DMS153 (cell line): ENCODE measurements at regions not wholly inside any gene's neighbourhood (a gene's known extent, or its start where the extent isn't known, plus 50 kb on each side); places are given as distances from the start of the nearest gene placed in this dataset.

ENCODE experiments used
- DNase-seq: peaks from one replicate; lab custom pipeline; 2025; lab: John Stamatoyannopoulos, UW

DNA sequence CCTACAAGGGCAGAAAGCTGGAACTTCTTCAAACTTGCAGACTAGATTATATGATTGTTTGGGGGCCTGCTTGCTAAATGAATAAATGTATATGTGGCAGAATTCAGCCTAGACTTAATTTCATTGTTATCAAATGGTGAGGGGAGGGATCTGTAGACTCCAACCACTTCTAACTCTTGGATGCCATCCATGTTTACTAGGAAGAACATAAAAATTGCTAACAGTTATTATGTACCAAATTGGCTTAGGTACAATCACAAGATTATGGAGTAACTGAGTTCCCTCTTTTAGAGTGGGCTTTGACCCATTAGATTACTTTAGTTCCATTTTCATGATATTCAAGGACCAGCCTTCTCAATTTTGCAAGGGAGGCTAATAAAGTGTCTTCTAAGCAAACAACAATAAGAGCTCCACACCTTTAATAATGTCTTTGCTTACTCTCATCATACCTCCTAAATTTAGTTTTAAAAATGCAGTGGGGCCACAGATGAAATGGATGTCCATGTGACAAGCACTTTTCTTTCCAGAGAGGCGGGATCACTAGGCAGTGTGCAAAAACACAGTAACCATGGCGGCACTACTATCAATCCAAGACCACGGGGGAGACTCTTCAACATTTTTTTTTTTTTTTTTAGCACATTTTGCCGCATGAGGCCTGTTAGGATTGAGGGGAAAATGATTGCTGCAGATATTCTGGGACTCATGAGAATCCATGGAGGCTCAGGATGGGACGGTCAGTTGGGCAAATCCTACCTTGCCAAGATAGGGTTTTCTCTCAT lies 217.6 kb upstream of the SPRED2 start:
- DNase-seq, result no peak

GRCh38 chr2:65647249-65647842 lies 214.9 kb upstream of the SPRED2 start:
- no peak for DNase-seq

DNA sequence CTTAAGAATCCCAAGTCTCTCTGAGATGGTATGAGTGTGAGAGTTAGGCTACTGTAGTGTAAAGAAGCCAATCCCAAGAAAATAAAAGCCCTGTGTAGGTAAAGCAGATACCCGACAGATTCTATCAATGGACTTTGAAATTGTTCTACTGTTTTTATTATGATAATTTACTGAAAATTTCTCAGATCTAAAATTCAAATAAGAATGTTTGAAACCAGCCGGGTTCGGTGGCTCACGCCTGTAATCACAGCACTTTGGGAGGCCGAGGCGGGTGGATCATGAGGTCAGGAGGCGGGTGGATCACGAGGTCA lies 208.3 kb upstream of the SPRED2 start:
- DNase-seq, result no peak

- no peak for DNase-seq
Observed at GRCh38 chr2:65639156-65639864, 206.9 kb upstream of the SPRED2 start.

DNA sequence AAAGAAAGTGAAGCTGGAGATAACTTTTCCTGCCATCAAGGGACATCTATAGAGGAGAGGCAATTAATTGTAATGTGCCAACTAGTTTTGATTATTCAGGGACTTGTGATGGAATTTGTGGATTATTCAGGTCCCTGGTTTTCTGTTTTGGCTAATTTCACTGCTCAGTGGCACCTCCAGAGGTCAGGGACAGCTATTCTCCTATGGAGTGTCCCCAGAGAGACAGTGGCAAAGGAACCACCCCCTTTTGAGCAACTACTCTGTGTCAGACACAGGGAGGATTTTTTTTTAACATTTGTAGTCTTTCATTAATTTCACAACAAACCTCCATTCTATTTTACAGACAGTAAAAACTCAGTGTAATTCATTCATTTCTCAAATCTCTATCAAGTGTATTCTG lies 206.0 kb upstream of the SPRED2 start:
- no peak for DNase-seq

DNA sequence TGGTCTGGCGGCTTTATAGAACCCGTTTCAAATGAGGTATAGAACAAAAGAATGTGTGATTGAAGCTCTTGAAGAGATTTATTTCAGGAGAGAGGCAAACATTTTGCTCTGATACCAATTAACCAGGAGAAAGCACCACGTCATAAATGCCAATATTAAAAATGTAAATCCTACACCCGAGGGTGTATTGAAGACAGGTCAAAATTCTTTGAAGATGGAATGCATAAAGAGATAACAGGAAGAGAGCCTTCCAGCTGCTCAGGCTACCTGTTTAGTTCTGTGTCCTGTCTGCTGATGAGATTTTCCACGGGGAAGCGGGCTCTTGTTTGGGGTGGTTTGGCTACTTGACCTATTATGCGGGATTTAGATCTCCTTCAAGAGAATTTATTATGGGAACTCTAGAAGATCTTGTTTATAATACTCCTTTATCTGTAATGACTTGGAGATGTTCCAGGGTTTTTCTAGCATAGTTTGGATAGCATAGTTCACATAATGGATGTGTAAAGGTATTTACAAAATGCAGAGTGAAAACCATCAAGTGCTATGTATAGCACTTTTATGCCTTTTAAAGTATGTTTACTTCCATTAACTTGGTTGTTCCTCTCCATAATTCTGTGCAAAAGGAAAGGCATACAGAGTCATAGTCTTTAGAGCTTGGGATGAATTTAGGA lies 204.5 kb upstream of the SPRED2 start:
- no peak for DNase-seq

DNA sequence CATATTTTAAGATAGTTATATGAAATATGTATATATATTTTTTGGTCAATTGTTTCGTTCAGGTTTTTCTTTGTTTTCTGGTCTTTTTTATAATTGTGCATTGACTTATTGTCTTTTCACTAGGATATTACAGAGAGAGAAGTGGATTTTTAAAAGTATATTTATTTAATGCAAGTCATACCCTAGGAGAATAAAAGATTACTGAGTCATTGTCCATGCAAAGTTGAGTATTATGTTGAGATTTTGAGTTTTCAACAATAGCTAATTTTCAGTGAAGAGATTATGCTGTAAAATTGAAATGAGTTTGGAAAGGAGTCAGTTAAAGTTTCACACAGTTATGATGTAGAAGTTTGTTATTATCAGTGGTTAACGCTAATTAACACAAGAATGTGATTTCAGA lies 203.6 kb upstream of the SPRED2 start:
- DNase-seq, result no peak

GRCh38 chr2:65634304-65634703 lies 201.9 kb upstream of the SPRED2 start:
- DNase-seq, result no peak

GRCh38 chr2:65630643-65631042 lies 198.2 kb upstream of the SPRED2 start:
- DNase-seq, result no peak

GRCh38 chr2:65628156-65628555 lies 195.8 kb upstream of the SPRED2 start:
- DNase-seq, result no peak

DNA sequence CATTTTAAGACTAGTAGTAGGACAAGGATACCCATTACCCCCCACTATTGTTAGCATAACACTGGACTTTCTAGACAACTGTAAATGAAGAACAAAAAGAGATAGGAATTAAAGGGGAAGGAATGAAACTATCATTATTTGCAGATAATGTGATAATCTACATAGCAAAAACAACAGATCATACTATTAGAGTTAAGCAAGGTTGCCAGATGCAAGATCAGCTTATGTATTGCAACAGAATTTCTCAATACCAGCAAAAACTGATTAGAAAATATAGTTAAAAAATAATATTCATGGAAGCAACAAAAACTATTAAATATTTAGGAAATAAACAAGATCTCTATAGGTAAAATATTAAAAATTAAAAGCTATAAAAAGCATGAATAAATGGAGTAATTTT lies 194.4 kb upstream of the SPRED2 start:
- DNase-seq, result no peak

DNA sequence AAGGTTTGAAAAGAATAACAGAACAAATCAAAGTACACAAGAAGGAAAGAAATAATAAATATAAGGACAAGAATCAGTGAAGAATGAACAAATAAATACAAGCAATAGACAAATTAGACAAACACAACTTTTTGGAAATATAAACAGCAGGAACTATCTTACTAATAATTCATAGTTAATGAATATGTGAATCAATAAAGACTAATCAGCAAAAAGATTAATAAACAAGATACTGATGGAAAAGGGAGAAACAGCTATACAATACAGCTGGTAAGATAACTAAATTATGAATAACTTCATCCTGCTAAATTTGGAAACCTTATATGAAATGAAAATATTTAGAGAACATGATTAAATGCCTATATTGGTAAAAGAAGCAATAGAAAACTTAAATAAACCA lies 193.6 kb upstream of the SPRED2 start:
- no peak for DNase-seq

DNA sequence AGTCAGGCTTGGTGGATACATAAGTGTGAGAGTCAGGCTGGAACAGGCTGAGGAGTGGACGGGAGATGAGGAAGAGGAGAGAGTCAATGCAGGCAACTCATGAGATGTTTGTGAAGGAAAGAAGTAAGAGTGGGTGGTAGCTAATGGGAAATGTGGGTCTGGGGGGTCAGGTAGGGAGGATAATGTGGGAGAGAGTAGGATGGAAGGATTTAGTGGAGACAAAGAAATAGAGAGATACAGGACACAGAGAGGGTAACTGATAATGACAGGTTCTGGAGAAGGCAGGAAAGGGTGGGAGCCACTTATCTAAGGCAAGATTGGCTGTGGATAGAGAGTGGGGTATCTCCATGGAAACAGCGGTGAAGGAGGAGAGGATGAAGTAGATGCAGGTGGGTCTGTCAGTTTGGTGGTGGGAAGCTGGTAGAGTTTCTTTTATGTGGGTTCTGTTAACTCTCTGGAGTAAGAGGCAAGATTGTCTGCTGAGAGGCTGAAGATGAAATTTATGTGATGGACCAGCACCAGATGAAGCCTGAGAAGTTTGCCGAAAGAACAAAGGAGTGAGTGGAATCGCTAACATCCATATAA lies 190.6 kb upstream of the SPRED2 start:
- DNase-seq, result no peak

GRCh38 chr2:65622499-65622898 lies 190.1 kb upstream of the SPRED2 start:
- DNase-seq, result no peak

DNA sequence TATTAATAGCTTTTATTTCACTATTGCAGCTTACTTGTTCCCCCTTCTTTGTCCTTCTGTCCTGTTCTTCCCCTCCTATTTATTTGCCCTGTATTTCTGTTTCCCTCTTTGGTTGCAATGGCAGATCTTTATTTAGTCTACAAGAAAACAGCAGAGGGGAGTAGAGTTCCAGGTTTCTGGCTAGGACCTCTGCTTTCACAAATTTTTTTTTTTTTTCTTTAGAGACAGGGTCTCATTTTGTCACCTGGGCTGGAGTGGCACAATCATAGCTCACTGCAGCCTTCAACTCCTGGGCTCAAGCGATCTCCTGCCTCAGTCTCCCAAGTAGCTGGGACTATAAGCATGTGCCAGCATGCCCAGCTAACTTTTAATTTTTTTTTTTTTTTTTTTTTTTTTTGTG lies 188.1 kb upstream of the SPRED2 start:
- no peak for DNase-seq

- no peak for DNase-seq
Observed at GRCh38 chr2:65620026-65620425, 187.6 kb upstream of the SPRED2 start.

- DNase-seq, result no peak
Observed at GRCh38 chr2:65615602-65616001, 183.2 kb upstream of the SPRED2 start.

DNA sequence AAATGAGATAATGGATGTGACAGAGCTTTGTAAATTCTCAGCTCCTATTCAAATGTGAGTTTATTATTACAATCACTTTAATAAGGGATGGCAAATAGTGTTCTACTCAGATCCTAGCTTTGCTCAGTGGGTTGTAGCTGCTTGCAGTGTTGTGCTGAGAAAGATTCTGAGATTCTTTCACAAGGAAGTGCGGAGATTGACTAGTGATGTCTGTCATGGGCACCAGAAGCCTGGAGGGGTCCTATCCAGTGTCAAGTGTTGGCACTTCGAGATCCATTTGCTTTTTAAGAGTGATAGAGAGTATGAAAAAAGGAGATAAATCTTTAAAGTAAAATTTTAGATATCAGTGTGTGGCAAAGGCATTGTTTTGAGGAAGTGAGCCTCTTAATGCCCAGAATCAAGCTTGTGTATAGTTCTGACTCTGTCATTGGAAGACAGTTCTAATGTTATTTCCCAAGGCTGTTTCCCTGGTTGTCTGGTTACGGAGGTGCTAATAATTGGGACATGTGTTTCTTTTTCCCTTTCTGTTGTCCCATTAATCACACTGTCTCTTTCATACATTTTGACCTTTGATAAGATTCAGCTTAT lies 181.7 kb upstream of the SPRED2 start:
- no peak for DNase-seq

DNA sequence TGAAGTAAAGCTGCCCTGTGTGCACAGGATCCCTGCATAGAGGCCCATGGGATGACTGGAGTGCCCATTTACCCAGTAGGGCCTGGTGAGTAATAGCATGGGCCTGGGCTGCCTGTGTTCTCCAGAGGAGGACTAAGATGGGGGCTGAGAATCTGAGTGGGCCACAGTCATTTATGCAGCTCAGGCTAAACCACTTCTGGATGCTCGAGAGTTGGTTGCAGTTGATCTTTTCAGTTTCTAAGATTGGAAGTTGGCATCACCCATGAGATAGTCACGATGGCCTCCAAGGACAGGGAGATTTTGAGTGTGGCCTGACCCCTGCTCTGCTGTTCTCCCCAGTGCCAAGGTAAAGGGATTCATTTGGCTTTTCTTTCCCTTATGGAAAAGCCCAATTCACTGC lies 179.1 kb upstream of the SPRED2 start:
- DNase-seq, result no peak

DNA sequence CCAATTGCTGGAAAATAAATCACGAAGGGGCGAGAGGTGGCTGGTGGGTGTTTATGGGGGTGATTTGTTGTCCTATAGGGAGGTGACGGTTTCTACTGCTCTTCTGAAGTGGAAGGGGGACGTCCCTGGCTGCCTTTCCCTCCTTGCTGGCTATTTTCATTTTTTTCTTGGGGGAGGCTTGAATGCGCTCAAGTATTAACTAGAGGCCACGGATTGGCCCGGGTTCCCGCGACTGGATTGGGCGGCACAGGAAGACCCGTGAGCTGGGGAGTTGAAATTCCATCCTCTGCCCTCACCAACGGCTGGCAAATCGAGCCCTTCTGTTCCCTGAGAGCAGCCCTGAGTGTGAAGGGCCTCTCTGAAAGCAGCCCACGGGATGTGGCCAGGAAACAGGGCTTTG lies 176.5 kb upstream of the SPRED2 start:
- DNase-seq, result no peak

DNA sequence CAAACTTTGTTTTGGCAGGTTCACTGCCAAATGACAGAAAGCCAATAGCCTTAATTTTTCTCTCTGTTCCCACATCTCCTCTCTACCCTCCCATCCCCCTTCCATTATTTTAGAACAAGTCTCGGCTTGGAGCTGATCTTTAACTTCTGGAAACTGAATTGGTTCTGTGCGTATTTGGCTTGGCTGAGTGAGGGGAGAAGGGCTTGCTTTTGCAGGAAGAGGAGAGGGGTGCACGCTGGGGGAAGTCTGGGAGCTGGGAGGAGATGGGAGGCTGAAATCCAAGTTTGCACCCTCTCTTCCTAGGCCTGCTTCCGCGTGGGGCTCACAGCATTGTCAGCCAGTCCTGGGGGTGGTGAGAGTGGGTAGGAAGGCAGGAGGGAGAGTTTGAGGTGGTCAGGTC lies 176.1 kb upstream of the SPRED2 start:
- DNase-seq, result no peak

DNA sequence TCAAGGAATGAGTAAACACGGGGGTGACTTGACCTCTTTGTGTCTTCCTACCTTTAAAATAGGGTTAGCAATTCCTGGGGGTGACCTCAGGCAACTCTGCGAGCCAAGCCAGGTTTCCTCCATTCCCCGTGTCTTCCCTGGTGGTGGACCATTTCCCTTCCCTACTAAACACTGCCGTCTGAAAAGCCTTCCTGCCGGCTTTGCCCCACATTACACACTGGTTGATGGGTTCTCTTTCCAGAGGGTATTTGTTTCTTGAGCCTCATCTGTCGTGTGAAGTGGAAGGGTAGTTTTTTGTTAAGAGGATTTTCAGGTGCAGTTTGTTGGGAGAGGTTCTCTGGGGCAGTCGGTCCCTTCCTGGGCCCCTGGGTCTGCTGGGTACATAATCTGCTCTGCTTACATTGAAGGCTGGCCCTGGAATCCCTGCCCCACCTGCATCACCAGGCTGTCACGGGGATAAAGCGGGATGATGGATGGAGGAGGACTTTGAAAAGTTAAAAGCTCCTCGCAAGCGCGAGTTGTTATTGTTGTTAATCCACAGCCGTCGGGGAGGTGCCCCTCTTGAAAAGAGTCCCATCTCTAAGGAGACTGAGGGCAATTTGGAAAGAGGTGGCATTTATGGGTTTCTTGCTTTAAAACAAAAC lies 175.4 kb upstream of the SPRED2 start:
- DNase-seq, result no peak
